SK-N-MC (cell line): ENCODE measurements at regions not wholly inside any gene's neighbourhood (a gene's known extent, or its start where the extent isn't known, plus 50 kb on each side); places are given as distances from the start of the nearest gene placed in this dataset.

Experiments
- EZH2 ChIP-seq: fragments of 200-600 bp; sonication (generic); IDR thresholded peaks from one replicate; pipeline ENCODE4 v1.6.1; 2017; ENCODE audit warnings: antibody characterized with exemption
- POLR2AphosphoS5 ChIP-seq: IDR thresholded peaks from 2 replicates; pipeline ENCODE4 v1.6.1; 2012; ENCODE audit warnings: mild to moderate bottlenecking, low read depth, low read length, borderline replicate concordance

GRCh38 chr20:51227744-51228143, 204.8 kb upstream of the KCNG1 start:
- TF ChIP-seq POLR2AphosphoS5 (no peak), EZH2 (no peak)
